Activated T-cell treated with anti-CD3 and anti-CD28 coated beads for 4 hours (primary cell): ENCODE measurements at regions not wholly inside any gene's neighbourhood (a gene's known extent, or its start where the extent isn't known, plus 50 kb on each side); places are given as distances from the start of the nearest gene placed in this dataset.
"Not testable (repeated sequence)": the region's sequence is repeated elsewhere in the genome, so short reads cannot be mapped to it uniquely, and the experiment has no call there.

Source experiments
- DNase-seq: peaks from one replicate; pipeline ENCODE4 v3.0.0-alpha.2; 2020

GRCh38 chr1:120619867-120620692 lies 103.7 kb upstream of the NBPF26 start:
- DNase-seq = not testable (repeated sequence)

- not testable (repeated sequence) for DNase-seq
These were observed 103.1 kb upstream of the NBPF26 start for GRCh38 chr1:120620693-120620969.

- DNase-seq = not testable (repeated sequence)
These were observed 102.5 kb upstream of the NBPF26 start for GRCh38 chr1:120621278-120621677.

- DNase-seq = not testable (repeated sequence)
These were observed 100.2 kb upstream of the NBPF26 start for GRCh38 chr1:120623539-120623938.

- DNase-seq = not testable (repeated sequence)
These were observed 99.1 kb upstream of the NBPF26 start for GRCh38 chr1:120624565-120625064.

GRCh38 chr1:120629832-120630455 lies 93.8 kb upstream of the NBPF26 start:
- DNase-seq = not testable (repeated sequence)

- DNase-seq = not testable (repeated sequence)
These were observed 88.6 kb upstream of the NBPF26 start for GRCh38 chr1:120634816-120635806.

- not testable (repeated sequence) for DNase-seq
These were observed 83.3 kb upstream of the NBPF26 start for GRCh38 chr1:120640261-120641013.

- DNase-seq = not testable (repeated sequence)
These were observed 82.8 kb upstream of the NBPF26 start for GRCh38 chr1:120641014-120641302.

GRCh38 chr1:120647182-120647581 lies 76.6 kb upstream of the NBPF26 start:
- DNase-seq = not testable (repeated sequence)

GRCh38 chr1:120648915-120649623 lies 74.7 kb upstream of the NBPF26 start:
- not testable (repeated sequence) for DNase-seq

- not testable (repeated sequence) for DNase-seq
These were observed 74.0 kb upstream of the NBPF26 start for GRCh38 chr1:120649730-120650129.

GRCh38 chr1:120654114-120654513 lies 69.6 kb upstream of the NBPF26 start:
- DNase-seq = not testable (repeated sequence)

- DNase-seq = not testable (repeated sequence)
These were observed 68.4 kb upstream of the NBPF26 start for GRCh38 chr1:120655394-120655793.

- DNase-seq = not testable (repeated sequence)
These were observed 67.6 kb upstream of the NBPF26 start for GRCh38 chr1:120656116-120656515.

GRCh38 chr1:120657804-120658203 lies 65.9 kb upstream of the NBPF26 start:
- DNase-seq = not testable (repeated sequence)

- not testable (repeated sequence) for DNase-seq
These were observed 65.1 kb upstream of the NBPF26 start for GRCh38 chr1:120658622-120659021.

GRCh38 chr1:120659133-120659532 lies 64.6 kb upstream of the NBPF26 start:
- not testable (repeated sequence) for DNase-seq

GRCh38 chr1:120664376-120665249 lies 59.1 kb upstream of the NBPF26 start:
- DNase-seq = not testable (repeated sequence)

- not testable (repeated sequence) for DNase-seq
These were observed 58.5 kb upstream of the NBPF26 start for GRCh38 chr1:120665250-120665577.

- not testable (repeated sequence) for DNase-seq
These were observed 55.6 kb upstream of the NBPF26 start for GRCh38 chr1:120668187-120668586.
